PFSK-1 (cell line): ENCODE measurements at regions not wholly inside any gene's neighbourhood (a gene's known extent, or its start where the extent isn't known, plus 50 kb on each side); places are given as distances from the start of the nearest gene placed in this dataset.

ENCODE experiments used
- FOXP2 ChIP-seq: optimal IDR thresholded peaks from 2 replicates; pipeline ENCODE3; 2011; ENCODE audit warnings: borderline replicate concordance, control low read depth, inconsistent platforms; ENCODE audit not compliant: insufficient read depth; ENCODE audit errors: extremely low read length, extremely low read depth
- POLR2AphosphoS5 ChIP-seq: IDR thresholded peaks from 2 replicates; pipeline ENCODE4 v1.6.1; 2012; ENCODE audit warnings: low read depth, mild to moderate bottlenecking, control low read depth, low read length, moderate library complexity
- SIN3A ChIP-seq: IDR thresholded peaks from 2 replicates; pipeline ENCODE4 v1.6.1; 2012; ENCODE audit warnings: mild to moderate bottlenecking, low read length, moderate library complexity, borderline replicate concordance; ENCODE audit not compliant: insufficient read depth
- TAF1 ChIP-seq: IDR thresholded peaks from 2 replicates; pipeline ENCODE4 v1.6.1; 2012; ENCODE audit warnings: low read length, control low read depth, borderline replicate concordance; ENCODE audit not compliant: insufficient read depth
- TF ChIP-seq, protein P1 (sequence below), 2 experiments: IDR thresholded peaks; 2 replicates each; pipeline versions ENCODE4 v1.6.1 to v1.8.0; 2011 to 2012; ENCODE audit warnings: low read depth in 2 of 2, low read length in 2 of 2, control low read depth in 1 of 2, inconsistent platforms in 1 of 2, mild to moderate bottlenecking in 1 of 2, moderate library complexity in 1 of 2; ENCODE audit not compliant: insufficient read depth in 1 of 2

DNA sequence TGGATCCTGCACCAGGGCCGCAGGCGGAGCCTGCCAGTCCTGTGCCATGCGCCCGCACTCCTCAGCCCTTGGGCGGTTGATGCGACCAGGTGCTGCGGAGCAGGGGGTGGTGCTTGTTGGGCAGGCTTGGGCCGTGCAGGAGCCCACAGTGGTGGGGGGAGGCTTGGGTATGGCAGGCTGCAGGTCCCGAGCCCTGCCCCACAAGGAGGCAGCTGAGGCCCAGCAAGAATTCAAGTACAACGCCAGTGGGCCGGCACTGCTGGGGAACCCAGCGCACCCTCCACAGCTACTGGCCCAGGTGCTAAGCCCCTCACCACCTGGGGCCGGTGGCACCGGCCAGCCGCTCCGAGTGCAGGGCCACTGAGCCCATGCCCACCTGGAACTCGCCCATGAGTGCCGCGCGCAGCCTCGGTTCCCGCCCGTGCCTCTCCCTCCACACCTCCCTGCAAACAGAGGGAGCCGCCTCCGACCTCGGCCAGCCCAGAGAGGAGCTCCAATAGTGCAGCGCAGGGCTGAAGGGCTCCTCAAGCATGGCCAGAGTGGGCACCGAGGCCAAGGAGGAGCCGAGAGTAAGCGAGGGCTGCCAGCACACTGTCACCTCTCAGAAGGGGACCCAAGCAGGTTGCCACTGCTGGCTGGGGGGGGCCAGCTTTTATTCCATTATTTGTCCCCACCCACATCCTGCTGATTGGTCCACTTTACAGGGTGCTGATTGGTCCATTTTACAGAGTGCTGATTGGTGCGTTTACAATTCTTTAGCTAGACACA is 339.0 kb upstream of the KLF3 start:
- no peak for TF ChIP-seq POLR2AphosphoS5
- TF ChIP-seq TAF1, result no peak
- TF ChIP-seq, protein P1, sequence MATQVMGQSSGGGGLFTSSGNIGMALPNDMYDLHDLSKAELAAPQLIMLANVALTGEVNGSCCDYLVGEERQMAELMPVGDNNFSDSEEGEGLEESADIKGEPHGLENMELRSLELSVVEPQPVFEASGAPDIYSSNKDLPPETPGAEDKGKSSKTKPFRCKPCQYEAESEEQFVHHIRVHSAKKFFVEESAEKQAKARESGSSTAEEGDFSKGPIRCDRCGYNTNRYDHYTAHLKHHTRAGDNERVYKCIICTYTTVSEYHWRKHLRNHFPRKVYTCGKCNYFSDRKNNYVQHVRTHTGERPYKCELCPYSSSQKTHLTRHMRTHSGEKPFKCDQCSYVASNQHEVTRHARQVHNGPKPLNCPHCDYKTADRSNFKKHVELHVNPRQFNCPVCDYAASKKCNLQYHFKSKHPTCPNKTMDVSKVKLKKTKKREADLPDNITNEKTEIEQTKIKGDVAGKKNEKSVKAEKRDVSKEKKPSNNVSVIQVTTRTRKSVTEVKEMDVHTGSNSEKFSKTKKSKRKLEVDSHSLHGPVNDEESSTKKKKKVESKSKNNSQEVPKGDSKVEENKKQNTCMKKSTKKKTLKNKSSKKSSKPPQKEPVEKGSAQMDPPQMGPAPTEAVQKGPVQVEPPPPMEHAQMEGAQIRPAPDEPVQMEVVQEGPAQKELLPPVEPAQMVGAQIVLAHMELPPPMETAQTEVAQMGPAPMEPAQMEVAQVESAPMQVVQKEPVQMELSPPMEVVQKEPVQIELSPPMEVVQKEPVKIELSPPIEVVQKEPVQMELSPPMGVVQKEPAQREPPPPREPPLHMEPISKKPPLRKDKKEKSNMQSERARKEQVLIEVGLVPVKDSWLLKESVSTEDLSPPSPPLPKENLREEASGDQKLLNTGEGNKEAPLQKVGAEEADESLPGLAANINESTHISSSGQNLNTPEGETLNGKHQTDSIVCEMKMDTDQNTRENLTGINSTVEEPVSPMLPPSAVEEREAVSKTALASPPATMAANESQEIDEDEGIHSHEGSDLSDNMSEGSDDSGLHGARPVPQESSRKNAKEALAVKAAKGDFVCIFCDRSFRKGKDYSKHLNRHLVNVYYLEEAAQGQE (IDR thresholded peaks at IDR 0.05; ENCODE audit: insufficient read depth in 1 of 2, low read depth in 2 of 2, low read length in 2 of 2), result no peak
- TF ChIP-seq SIN3A, result no peak
- no peak for TF ChIP-seq FOXP2
